Fibroblast of peridontal ligament (primary cell): ENCODE measurements at regions not wholly inside any gene's neighbourhood (a gene's known extent, or its start where the extent isn't known, plus 50 kb on each side); places are given as distances from the start of the nearest gene placed in this dataset.

ENCODE experiments used
- DNase-seq: peaks from one replicate; pipeline ENCODE4 v3.0.0-alpha.2; 2010; ENCODE audit errors: extremely low read depth

GRCh38 chr3:95911767-95912166 is 902.6 kb upstream of the EPHA6 start:
- no peak for DNase-seq

- DNase-seq: peak; percentile 97
These were observed 890.7 kb upstream of the EPHA6 start for GRCh38 chr3:95923496-95924210.

GRCh38 chr3:95926904-95927501 is 887.4 kb upstream of the EPHA6 start:
- DNase-seq: no peak

GRCh38 chr3:95934181-95934580 is 880.2 kb upstream of the EPHA6 start:
- DNase-seq: no peak

GRCh38 chr3:95939235-95939809 is 875.1 kb upstream of the EPHA6 start:
- no peak for DNase-seq

GRCh38 chr3:95965704-95966336 is 848.6 kb upstream of the EPHA6 start:
- DNase-seq: no peak

GRCh38 chr3:95971573-95971972 is 842.8 kb upstream of the EPHA6 start:
- no peak for DNase-seq

- no peak for DNase-seq
These were observed 820.1 kb upstream of the EPHA6 start for GRCh38 chr3:95994338-95994737.

GRCh38 chr3:96000966-96001365 is 813.4 kb upstream of the EPHA6 start:
- no peak for DNase-seq

- DNase-seq: no peak
These were observed 806.7 kb upstream of the EPHA6 start for GRCh38 chr3:96007650-96008195.

GRCh38 chr3:96012939-96013338 is 801.5 kb upstream of the EPHA6 start:
- no peak for DNase-seq

- DNase-seq: no peak
These were observed 796.8 kb upstream of the EPHA6 start for GRCh38 chr3:96017556-96017955.

- no peak for DNase-seq
These were observed 791.7 kb upstream of the EPHA6 start for GRCh38 chr3:96022676-96023075.

GRCh38 chr3:96027718-96028117 is 786.7 kb upstream of the EPHA6 start:
- DNase-seq: no peak

- DNase-seq: no peak
These were observed 774.8 kb upstream of the EPHA6 start for GRCh38 chr3:96039632-96040031.

GRCh38 chr3:96059301-96059700 is 755.1 kb upstream of the EPHA6 start:
- DNase-seq: no peak

GRCh38 chr3:96069065-96069464 is 745.3 kb upstream of the EPHA6 start:
- no peak for DNase-seq

- no peak for DNase-seq
These were observed 743.7 kb upstream of the EPHA6 start for GRCh38 chr3:96070678-96071077.

- DNase-seq: no peak
These were observed 743.3 kb upstream of the EPHA6 start for GRCh38 chr3:96071097-96071496.

GRCh38 chr3:96072226-96072625 is 742.2 kb upstream of the EPHA6 start:
- DNase-seq: no peak

GRCh38 chr3:96083610-96084009 is 730.8 kb upstream of the EPHA6 start:
- DNase-seq: no peak

- DNase-seq: no peak
These were observed 728.4 kb upstream of the EPHA6 start for GRCh38 chr3:96086018-96086417.
